GM19324 (cell line): ENCODE measurements at regions not wholly inside any gene's neighbourhood (a gene's known extent, or its start where the extent isn't known, plus 50 kb on each side); places are given as distances from the start of the nearest gene placed in this dataset.

Experiments
- ATAC-seq: cut with Tn5 transposase; IDR thresholded peaks from one replicate; pipeline ENCODE4 v1.9.1; 2021; ENCODE audit warnings: mild to moderate bottlenecking, moderate library complexity; ENCODE audit not compliant: unreplicated experiment, low FRiP score

GRCh38 chr12:77630790-77631445, 199.8 kb upstream of the NAV3 start:
- no peak for ATAC-seq

DNA sequence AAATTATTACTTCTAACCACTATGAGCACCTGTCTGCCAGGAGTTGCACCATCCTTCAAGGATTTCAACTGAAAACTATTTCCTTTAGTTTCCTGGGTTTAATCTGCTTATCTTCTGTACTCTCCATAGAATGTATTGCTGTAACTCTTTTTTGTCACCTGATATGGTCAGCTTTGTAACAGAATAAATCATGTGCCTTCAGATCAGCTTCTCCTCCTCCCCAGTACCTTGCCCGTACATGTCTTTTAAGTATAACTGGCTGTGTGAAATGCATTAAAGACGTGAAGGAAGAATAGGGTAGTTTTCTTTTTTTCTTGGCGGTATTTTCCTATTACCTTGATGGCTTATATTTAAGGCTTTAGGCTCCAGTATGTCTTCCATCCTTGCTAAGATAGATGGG, 200.3 kb upstream of the NAV3 start:
- no peak for ATAC-seq

- no peak for ATAC-seq
Measured at GRCh38 chr12:77629141-77629540, 201.6 kb upstream of the NAV3 start.

GRCh38 chr12:77625441-77625840, 205.3 kb upstream of the NAV3 start:
- ATAC-seq = no peak

DNA sequence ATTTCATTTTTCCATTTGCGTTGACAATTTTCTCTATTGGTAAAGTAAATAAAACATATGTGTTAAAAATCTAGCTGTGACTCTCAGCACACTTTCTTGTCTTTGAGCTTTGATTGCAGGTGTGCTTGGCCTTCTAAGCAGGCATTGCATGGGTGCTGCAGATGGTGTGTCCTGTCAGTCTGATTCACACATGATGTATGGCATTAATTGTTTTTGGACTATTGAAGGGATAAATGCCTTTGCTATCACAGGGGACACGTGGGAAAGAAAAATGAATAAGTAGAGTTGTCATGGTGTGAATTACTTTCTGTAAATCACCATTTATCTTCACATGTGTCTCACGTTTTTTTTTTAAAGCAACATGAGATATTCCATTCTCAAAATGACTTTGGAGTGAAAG, 211.3 kb upstream of the NAV3 start:
- no peak for ATAC-seq

GRCh38 chr12:77617818-77618217, 212.9 kb upstream of the NAV3 start:
- ATAC-seq = no peak

DNA sequence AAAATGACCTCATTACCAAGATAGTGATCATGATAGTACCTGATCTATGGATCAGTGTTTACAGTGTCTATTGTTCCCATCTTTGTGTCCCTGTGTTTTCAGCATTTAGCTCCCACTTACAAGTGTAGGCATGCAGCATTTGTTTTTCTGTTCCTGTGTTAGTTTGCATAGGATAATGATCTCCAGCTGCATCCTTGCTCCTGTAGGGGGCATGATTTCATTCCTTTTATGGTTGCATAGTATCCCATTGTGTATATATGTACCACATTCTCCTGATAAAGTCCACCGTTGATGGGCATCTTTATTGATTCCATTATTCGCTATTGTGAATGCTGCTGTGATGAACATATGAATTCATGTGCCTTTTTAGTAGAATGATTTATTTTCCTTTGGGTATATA, 215.4 kb upstream of the NAV3 start:
- no peak for ATAC-seq

DNA sequence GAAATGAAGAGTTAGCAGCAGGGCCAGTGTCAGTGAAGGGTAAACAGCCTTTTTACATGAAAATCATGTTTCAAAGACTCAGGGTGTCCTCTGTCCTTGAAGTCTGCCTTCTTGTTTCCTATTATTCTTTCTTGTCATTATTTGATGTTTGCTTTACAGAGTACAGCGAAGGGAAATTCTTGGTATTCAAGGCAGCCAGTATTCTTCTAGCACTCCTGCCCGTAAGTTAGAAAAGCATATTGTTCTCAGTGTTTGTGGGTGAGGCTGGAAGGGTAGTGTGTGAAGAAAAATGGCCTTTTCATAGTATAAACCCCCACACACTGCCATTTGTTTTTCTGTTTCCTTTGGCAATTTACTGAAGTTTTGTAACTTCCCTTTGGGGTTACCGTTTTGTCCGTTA, 217.3 kb upstream of the NAV3 start:
- ATAC-seq = no peak

- peak; percentile 44 for ATAC-seq
Measured at GRCh38 chr12:77610446-77610845, 220.2 kb upstream of the NAV3 start.

GRCh38 chr12:77609016-77609415, 221.7 kb upstream of the NAV3 start:
- ATAC-seq = no peak

DNA sequence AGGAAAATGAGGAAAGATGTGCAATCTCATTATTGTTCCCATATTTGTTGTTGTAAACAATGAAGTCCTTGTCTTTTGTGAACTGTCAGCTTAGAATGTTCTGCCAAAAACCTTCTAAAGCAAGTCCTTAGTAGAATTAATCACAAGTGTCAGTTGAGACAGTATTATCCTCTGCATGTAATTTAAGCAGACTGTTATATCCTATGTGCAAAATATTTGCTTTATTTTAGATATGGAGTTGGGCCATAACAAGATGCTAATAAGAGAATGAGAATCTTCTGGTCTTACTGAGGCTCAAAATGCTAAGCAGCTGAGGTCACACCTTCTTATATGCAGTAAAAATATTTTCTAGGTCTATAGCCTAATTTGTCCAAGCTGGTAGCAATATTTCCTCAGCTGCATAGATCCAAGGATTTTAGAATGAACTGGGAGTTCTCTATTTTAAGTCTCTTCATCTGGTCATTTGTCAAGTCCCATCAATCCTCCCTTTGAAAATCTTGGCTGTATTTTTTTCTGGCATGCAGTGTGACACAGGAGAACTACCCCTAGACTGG, 222.3 kb upstream of the NAV3 start:
- ATAC-seq = no peak

- no peak for ATAC-seq
Measured at GRCh38 chr12:77606348-77606747, 224.3 kb upstream of the NAV3 start.

GRCh38 chr12:77603946-77604345, 226.7 kb upstream of the NAV3 start:
- no peak for ATAC-seq

GRCh38 chr12:77601069-77601468, 229.6 kb upstream of the NAV3 start:
- peak; percentile 49 for ATAC-seq

DNA sequence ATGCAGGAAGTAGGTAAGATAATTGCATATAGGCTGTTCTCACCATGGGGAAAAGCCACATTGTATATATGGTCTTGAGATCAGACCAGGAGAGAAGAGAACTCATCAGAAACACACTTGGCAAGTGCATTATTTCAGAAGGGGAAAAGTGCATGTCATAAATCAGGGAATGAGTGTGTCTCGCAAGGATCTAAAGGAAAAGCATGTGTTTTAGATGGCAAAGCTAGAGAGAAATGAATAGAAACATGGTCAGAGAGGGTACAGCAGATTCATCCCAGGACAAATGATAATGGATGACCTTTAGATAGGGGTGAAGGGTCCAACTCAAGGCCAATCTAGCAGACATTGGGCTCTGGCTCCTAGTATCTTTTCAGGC, 230.2 kb upstream of the NAV3 start:
- peak; percentile 29 for ATAC-seq

DNA sequence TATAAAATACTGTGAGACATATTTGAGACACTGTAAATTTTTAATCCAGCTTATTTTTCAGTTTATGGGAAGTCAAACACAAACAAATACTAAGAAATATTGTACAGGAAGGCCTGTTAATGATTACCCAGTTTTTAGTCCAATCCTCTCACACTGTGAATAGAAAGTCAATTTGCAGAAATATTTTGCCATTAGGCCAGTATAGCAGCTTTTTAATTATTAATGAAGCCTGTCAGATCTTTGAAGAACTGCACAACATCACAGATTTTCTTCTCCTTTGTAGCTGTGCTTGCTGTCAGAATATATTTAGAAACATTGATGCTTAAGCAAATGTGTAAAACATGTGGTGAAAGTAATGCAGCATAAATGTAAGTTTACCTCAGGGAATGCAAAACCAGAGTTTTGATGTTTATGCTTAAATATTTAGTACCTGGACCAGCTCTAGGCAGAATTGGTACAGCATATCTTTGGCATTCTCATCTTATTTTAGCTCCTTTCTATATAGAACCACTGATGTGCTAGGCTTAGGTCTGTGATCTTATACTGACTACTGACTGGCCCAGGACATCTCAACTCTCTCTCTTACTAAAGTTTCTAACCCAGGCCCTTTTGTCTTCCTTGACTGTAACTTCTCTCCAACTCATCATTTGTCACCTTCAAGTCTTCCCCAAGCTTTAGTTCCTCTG, 230.8 kb upstream of the NAV3 start:
- ATAC-seq = peak; percentile 74

- ATAC-seq = no peak
Measured at GRCh38 chr12:77594366-77594765, 236.3 kb upstream of the NAV3 start.

- no peak for ATAC-seq
Measured at GRCh38 chr12:77592836-77593235, 237.9 kb upstream of the NAV3 start.

GRCh38 chr12:77591959-77592743, 238.5 kb upstream of the NAV3 start:
- no peak for ATAC-seq

DNA sequence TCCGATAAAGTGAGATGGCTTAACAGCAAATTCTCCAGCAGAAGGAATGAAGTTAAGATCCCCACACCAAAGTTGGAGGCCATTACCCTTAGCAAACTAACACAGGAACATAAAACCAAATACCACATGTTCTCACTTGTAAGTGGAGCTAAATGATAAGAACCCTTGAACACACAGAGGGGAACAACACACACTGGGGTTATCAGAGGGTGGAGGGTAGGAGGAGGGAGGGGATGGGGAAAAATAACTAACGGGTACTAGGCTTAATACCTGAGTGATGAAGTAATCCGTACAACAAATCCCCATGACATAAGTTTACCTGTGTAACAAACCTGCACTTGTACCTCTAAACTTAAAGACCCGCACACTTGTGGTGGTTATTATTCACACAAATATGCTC, 240.4 kb upstream of the NAV3 start:
- ATAC-seq = no peak

DNA sequence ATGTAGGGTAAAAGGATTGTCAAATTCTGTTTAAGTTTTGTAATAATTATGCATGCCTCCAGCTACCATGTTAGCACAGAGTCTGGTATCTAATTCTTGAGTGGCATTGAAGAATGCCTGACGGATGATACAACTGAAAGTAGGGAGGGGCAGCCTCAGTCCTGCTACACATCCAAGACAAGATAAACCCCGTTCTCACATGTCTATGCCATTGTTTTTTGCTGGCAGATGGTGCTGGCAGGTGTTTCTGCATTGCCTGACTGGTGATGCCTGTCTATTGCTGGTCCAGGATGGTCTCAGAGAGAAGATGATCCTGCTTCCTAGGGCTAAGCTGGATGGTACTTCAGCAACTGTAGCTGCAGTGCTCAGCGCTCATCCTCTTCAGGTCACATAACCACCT, 245.8 kb upstream of the NAV3 start:
- no peak for ATAC-seq
